GM21786 (cell line): ENCODE measurements at regions not wholly inside any gene's neighbourhood (a gene's known extent, or its start where the extent isn't known, plus 50 kb on each side); places are given as distances from the start of the nearest gene placed in this dataset.
"Not testable (repeated sequence)": the region's sequence is repeated elsewhere in the genome, so short reads cannot be mapped to it uniquely, and the experiment has no call there.

Experiments
- ATAC-seq: cut with Tn5 transposase; IDR thresholded peaks from one replicate; pipeline ENCODE4 v1.9.1; 2021; ENCODE audit not compliant: unreplicated experiment

DNA sequence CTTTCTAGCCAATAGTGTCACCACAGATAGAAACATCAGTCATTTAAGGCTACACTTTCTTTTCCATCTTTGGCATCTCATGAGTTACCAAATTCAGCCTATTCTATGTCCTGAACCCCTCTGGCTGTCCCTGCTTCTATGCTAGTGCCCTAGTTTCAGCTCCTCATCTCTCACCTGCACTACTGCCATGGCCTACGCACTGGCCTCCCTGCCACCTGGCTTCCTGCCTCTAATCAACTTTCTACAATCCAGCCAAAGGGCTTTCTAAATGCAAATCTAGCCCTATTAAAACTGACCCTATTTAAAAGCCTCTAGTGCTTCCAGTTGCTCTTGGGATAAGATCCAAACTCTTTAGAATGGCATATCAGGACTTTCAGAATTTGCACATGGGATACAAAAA is 482.9 kb downstream of the TMEM38B start:
- ATAC-seq, result no peak

DNA sequence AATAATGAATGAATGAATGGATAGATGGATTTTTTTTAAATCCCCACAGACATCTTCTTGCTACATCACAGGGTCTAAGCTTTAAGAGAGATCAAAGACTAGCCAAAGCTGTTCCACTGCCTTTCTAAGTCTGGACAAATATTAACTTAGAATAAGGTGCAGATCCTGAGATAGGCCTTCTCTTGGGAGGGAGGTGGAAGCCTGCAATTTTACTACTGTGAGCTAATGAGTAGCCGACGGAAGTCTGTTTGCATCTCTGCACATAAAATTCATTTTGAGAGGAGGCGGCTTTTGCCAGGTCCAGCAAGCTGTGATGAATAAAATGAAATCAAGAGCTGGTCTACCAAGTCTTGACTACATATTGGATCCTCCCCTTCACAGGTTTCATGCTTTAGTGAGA is 484.9 kb downstream of the TMEM38B start:
- no peak for ATAC-seq

DNA sequence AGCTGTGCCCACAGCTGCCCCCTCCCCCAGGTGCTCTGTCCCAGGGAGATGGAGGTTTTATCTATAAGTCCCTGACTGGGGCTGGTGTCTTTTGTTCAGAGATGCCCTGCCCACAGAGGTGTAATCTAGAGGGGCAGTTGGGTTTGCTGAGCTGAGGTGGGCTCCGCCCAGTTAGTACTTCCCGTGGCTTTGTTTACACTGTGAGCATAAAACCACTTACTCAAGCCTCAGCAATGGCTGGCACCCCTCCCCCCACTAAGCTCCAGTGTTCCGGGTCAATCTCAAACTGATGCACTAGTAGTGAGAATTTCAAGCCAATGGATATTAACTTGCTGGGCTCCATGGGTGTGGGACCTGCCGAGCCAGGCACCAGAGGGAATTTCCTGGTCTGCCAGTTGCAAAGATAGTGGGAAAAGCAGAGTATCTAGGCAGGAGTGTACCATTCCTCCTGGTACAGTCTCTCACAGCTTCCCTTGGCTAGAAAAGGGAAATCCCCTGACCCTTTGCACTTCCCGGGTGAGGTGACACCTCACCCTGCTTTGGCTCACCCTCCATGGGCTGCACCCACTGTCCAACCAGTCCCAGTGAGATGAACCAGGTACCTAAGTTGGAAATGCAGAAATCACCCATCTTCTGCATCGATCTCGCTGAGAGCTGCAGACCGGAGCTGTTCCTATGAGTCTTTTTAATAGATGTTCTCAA is 509.6 kb downstream of the TMEM38B start:
- not testable (repeated sequence) for ATAC-seq

- ATAC-seq, result no peak
Measured at GRCh38 chr9:106207298-106207697, 513.0 kb downstream of the TMEM38B start.

DNA sequence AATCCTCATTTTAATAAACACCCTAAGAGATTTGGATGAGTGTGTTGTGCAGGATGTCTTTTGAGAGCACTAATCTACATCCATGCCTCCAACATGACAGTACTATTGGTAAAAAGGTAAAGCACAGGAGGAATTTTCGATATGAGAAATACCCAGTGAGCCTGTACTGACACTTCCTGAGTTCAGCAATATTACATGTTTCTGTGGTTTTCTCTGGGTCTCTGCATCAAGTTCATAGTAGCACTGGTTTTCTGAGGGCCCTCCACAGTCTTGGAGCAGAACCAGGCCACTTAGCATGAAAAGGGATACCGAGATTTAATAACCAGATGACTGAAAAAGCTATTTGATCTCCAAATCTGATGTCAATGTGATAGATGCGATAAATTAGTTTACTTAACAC is 524.1 kb downstream of the TMEM38B start:
- ATAC-seq, result no peak

DNA sequence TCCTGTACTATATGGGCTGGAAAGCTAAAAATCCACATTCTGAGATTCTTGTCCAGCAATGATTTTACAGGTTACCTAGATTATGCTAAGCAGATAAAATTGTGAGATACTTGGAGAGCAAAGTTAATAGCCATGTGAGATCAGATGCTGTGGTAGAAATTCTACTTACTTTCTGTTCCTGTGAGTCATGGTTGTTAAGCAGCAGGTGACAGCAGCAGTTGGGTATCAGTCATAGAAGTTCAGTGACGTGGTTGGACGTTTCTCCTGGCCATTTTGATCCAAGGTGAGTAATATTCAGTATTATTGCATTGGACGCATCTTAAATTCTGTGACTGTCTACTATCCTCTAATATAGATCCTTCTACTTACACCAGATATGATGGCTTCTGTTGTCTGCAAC is 524.5 kb downstream of the TMEM38B start:
- ATAC-seq, result no peak

- no peak for ATAC-seq
Measured at GRCh38 chr9:106220415-106220814, 526.1 kb downstream of the TMEM38B start.

DNA sequence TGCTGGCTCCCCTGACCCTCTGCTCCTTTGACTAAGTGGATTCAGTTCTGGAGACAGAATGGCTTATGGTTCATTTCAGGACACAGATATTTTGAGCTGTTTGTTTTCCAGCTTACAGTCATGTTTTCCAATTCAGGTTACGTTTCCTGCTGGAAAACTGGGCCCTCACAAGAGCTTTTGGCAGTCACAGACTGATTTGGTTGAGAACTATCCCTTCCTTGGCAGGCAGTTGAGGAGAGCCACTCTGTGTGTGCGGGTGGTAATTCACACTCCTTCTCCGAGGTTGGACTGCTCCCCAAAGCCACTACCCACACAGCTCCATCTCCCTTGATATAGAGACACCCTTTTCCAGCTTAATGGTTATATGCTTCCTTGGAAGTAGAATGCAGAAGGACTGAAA is 534.5 kb downstream of the TMEM38B start:
- ATAC-seq, result no peak

- ATAC-seq, result no peak
Measured at GRCh38 chr9:106233116-106233515, 538.8 kb downstream of the TMEM38B start.

DNA sequence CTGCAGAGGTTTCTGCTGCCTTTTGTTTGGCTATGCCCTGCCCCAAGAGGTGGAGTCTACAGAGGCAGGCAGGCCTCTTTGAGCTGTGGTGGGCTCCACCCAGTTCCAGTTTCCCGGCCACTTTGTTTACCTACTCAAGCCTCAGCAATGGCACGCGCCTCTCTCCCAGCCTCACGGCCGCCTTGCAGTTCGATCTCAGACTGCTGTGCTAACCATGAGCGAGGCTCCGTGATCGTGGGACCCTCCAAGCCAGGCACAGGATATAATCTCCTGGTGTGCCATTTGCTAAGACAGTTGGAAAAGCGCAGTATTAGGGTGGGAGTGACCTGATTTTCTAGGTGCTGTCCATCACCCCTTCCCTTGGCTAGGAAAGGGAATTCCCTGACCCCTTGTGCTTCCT is 566.6 kb downstream of the TMEM38B start:
- ATAC-seq, result not testable (repeated sequence)

GRCh38 chr9:106277966-106278365 is 583.6 kb downstream of the TMEM38B start:
- no peak for ATAC-seq

- ATAC-seq, result no peak
Measured at GRCh38 chr9:106283769-106284168, 579.2 kb upstream of the ZNF462 start.

DNA sequence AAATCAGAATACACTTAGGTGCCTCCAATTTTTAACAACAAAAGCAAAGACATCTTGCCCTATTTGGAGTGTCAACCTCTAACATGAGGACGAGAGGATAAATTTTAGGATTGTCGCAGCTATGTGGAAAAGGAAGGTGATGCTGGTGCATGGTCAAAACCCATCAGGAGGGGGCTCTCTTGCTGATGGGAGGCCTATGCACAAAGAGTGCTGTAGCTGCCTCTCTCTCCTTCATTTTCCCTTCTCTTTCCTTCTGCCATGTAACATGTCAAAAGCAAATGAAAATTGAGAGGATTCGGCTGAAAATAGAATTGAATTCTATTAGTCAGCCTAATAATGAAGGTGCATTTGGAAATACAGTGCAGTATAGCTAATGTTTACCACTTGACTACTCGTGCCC is 578.7 kb upstream of the ZNF462 start:
- no peak for ATAC-seq

- ATAC-seq, result no peak
Measured at GRCh38 chr9:106286249-106286648, 576.7 kb upstream of the ZNF462 start.

- no peak for ATAC-seq
Measured at GRCh38 chr9:106287091-106287631, 575.8 kb upstream of the ZNF462 start.

DNA sequence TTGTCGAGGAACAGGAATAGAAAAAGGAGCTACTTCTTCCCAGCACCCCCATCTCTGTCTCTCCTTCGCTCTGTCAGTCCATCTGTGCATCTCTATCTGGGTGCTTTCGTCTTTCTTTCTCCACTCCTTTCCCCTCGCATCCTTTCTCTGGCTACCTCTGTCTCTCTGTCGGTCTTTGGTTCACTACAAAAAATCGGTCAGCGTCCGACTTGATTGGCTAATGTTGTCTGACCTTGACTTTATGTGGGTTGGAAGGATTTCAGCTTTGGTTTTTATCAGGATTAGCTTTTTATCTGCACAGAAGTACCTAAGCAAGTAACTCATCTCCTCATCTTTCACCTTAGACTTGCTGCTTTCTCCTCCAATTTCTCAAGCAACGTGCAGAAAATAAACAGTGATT is 575.2 kb upstream of the ZNF462 start:
- ATAC-seq, result no peak

- no peak for ATAC-seq
Measured at GRCh38 chr9:106288689-106289088, 574.3 kb upstream of the ZNF462 start.

- ATAC-seq, result no peak
Measured at GRCh38 chr9:106291786-106292185, 571.2 kb upstream of the ZNF462 start.

DNA sequence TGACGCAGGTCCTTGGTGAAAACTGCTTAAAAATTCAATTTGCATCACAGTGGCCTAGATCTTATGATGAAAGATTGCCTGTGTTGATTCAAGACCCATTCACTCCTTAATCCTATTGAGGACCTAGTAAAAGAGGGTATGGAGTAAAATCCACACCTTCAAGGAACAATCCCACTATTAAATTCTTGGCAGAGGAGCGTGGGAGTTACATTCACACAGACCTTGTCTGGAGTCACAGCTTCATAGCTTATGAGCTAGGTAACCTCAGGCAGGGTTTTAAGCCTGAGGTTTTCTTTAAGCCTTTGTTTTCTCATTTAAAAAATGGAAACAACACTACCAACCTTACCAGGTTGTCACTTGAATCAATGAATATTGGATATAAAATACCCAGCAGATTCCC is 566.5 kb upstream of the ZNF462 start:
- ATAC-seq, result no peak

GRCh38 chr9:106298997-106299396 is 564.0 kb upstream of the ZNF462 start:
- no peak for ATAC-seq

DNA sequence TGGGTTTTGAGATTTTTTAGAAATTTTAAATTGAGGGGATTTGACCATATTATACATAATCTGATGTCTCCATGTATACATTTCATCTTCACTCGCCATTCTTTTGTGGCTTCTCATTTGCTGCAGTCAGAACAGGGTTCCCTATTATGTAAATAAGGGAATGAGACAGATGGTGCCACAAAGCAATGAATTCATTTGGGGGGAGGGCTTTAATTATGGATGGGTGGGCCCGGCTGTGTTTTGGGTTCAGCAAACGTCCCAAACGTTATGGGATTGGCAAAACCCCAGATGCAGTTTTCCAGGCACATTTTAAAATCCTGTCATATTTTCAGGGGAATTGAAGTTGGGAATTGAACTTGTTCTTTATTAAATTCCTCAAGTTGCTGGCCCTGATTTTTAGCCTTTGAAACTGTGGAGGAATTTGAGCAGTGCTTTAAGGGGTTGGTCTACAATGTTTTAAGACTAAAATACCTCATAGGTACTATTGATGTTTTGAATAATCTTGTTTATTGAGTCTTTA is 558.5 kb upstream of the ZNF462 start:
- no peak for ATAC-seq

GRCh38 chr9:106305428-106306133 is 557.4 kb upstream of the ZNF462 start:
- no peak for ATAC-seq
